ENCODE measurements at regions not wholly inside any gene's neighbourhood (a gene's known extent, or its start where the extent isn't known, plus 50 kb on each side); places are given as distances from the start of the nearest gene placed in this dataset.

DNA sequence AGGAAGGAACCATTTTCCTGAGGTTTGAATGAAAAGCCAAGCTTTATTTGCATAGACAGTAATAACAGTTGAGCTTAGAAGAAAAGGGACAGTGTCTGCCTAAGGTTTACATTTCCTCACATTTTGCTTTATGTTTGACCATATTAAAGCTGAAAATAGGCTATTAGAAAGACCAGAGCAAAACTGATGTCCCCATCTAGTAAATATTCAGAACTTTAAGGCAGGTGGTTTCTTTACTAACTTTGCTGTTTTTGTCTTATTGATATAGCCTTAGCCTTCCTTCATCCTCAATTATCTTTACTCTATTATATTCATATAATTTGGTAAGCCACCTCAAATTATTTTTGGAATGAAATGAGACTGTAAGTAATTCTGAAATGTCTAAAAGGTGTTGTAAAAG lies 53.6 kb upstream of the LAPTM5 start:
- ChIA-PET POLR2A (no interaction called here), SMC1A (ENCODE audit: uncharacterized antibody, unreplicated experiment) (interaction anchor here (0.8 kb wide), 1 partner anchor 100 kb away, joined by 3 read pairs; no protein-coding TSS in a partner anchor), CTCF (interaction anchor here (0.9 to 2.0 kb wide), 3 partner anchors 9 to 100 kb away, joined by 3 to 10 read pairs (median 6); no protein-coding TSS in a partner anchor), RAD21 (ENCODE audit: unreplicated experiment) (no interaction called here)
- H3K4me1 ChIP-seq (ENCODE audit: control insufficient read depth, insufficient read depth, low read length), result no peaks in the 10 kb centered on the region
- no peak overlapping the region for H3K4me3 ChIP-seq
- in situ Hi-C loops (cut with MboI) (no loop called here), intact Hi-C loops (cut with micrococcal nuclease; ENCODE audit: unreplicated experiment) (no loop called here)
- BruUV-seq (replicated peaks), result no TSS peak
- DNase-seq (ENCODE audit: low read depth, low spot score) (no peak), ATAC-seq (no peak), FAIRE-seq (no peak)
- no peak overlapping the region for H3K27ac ChIP-seq (ENCODE audit: control insufficient read depth, insufficient read depth)
- H3K36me3 ChIP-seq (ENCODE audit: control insufficient read depth in 2 of 2, insufficient read depth in 2 of 2, low read length in 1 of 2), result no peaks in the 10 kb centered on the region
- H3K79me2 ChIP-seq (ENCODE audit: control insufficient read depth, insufficient read depth, low read length), result no peaks in the 10 kb centered on the region
- H3K4me2 ChIP-seq (ENCODE audit: control insufficient read depth, insufficient read depth), result no peak overlapping the region
- H4K20me1 ChIP-seq (ENCODE audit: control insufficient read depth, insufficient read depth), result no peaks in the 10 kb centered on the region
- no peak overlapping the region for H2AFZ ChIP-seq (ENCODE audit: control insufficient read depth, low read depth, low read length)
- H3K27me3 ChIP-seq (replicated peaks in 1 of 2; ENCODE audit: control insufficient read depth in 2 of 2, insufficient read depth in 2 of 2, low read length in 1 of 2), result peaks cover 25% of the 10 kb centered on the region in 2 experiments
- H3K9me3 ChIP-seq (replicated peaks; ENCODE audit: control insufficient read depth, insufficient read depth, low read length), result no peaks in the 10 kb centered on the region
- TF ChIP-seq MYB (IDR thresholded peaks at IDR 0.05; ENCODE audit: borderline replicate concordance, low read depth, low read length) (no peak), KAT2A (conservative IDR thresholded peaks at IDR 0.05; ENCODE audit: control insufficient read depth, low read depth, low read length) (no peak)
- TF ChIP-seq, protein P1, sequence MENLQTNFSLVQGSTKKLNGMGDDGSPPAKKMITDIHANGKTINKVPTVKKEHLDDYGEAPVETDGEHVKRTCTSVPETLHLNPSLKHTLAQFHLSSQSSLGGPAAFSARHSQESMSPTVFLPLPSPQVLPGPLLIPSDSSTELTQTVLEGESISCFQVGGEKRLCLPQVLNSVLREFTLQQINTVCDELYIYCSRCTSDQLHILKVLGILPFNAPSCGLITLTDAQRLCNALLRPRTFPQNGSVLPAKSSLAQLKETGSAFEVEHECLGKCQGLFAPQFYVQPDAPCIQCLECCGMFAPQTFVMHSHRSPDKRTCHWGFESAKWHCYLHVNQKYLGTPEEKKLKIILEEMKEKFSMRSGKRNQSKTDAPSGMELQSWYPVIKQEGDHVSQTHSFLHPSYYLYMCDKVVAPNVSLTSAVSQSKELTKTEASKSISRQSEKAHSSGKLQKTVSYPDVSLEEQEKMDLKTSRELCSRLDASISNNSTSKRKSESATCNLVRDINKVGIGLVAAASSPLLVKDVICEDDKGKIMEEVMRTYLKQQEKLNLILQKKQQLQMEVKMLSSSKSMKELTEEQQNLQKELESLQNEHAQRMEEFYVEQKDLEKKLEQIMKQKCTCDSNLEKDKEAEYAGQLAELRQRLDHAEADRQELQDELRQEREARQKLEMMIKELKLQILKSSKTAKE (IDR thresholded peaks at IDR 0.05; ENCODE audit: low read depth, poor library complexity, severe bottlenecking), result no peak
- TF ChIP-seq, protein P2, sequence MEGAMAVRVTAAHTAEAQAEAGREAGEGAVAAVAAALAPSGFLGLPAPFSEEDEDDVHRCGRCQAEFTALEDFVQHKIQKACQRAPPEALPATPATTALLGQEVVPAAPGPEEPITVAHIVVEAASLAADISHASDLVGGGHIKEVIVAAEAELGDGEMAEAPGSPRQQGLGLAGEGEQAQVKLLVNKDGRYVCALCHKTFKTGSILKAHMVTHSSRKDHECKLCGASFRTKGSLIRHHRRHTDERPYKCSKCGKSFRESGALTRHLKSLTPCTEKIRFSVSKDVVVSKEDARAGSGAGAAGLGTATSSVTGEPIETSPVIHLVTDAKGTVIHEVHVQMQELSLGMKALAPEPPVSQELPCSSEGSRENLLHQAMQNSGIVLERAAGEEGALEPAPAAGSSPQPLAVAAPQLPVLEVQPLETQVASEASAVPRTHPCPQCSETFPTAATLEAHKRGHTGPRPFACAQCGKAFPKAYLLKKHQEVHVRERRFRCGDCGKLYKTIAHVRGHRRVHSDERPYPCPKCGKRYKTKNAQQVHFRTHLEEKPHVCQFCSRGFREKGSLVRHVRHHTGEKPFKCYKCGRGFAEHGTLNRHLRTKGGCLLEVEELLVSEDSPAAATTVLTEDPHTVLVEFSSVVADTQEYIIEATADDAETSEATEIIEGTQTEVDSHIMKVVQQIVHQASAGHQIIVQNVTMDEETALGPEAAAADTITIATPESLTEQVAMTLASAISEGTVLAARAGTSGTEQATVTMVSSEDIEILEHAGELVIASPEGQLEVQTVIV (IDR thresholded peaks at IDR 0.05; ENCODE audit: borderline replicate concordance, partially characterized antibody), result no peak
- TF ChIP-seq, protein P3, sequence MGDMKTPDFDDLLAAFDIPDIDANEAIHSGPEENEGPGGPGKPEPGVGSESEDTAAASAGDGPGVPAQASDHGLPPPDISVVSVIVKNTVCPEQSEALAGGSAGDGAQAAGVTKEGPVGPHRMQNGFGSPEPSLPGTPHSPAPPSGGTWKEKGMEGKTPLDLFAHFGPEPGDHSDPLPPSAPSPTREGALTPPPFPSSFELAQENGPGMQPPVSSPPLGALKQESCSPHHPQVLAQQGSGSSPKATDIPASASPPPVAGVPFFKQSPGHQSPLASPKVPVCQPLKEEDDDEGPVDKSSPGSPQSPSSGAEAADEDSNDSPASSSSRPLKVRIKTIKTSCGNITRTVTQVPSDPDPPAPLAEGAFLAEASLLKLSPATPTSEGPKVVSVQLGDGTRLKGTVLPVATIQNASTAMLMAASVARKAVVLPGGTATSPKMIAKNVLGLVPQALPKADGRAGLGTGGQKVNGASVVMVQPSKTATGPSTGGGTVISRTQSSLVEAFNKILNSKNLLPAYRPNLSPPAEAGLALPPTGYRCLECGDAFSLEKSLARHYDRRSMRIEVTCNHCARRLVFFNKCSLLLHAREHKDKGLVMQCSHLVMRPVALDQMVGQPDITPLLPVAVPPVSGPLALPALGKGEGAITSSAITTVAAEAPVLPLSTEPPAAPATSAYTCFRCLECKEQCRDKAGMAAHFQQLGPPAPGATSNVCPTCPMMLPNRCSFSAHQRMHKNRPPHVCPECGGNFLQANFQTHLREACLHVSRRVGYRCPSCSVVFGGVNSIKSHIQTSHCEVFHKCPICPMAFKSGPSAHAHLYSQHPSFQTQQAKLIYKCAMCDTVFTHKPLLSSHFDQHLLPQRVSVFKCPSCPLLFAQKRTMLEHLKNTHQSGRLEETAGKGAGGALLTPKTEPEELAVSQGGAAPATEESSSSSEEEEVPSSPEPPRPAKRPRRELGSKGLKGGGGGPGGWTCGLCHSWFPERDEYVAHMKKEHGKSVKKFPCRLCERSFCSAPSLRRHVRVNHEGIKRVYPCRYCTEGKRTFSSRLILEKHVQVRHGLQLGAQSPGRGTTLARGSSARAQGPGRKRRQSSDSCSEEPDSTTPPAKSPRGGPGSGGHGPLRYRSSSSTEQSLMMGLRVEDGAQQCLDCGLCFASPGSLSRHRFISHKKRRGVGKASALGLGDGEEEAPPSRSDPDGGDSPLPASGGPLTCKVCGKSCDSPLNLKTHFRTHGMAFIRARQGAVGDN (IDR thresholded peaks at IDR 0.05), result no peak
- no peak overlapping the region for H3K9ac ChIP-seq (ENCODE audit: control insufficient read depth, insufficient read depth, low read length)

Measured in GM12878 (cell line).